Testis (tissue), 2 donors: ENCODE measurements at regions not wholly inside any gene's neighbourhood (a gene's known extent, or its start where the extent isn't known, plus 50 kb on each side); places are given as distances from the start of the nearest gene placed in this dataset.

ENCODE experiments used
- POLR2A ChIP-seq: fragments of 450-650 bp; IDR thresholded peaks from one replicate; pipeline ENCODE4 v1.6.1; 2017; ENCODE audit warnings: antibody characterized with exemption, mild to moderate bottlenecking, moderate library complexity
- TF ChIP-seq, protein P1 (sequence below), 3 experiments: fragments of 450-650 bp in 2 of 3; fragments of 200-600 bp in 1 of 3; sonication (generic) in 1 of 3; IDR thresholded peaks; one replicate each; pipeline ENCODE4 v1.5.1; 2016 to 2019; ENCODE audit warnings: antibody characterized with exemption in 3 of 3, mild to moderate bottlenecking in 2 of 3, moderate library complexity in 1 of 3

DNA sequence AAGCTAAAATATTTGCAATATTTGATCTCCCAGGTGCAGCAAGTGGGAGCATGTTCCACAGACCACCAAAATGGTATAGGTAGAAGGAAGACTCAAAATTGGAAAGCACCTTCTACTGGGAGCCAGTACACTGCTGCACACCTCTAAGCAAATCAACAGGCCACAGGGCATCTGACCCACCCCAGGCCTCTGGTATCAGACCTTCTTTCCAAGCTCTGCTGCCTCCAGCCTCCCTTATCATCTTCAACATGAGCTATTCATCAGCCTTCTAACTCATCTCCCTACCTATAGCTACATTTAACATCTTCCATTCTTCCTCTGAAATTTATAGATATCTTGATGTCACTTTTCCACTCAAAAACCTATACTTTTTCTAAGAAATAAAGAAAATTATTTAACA lies 294.8 kb downstream of the ZEB2 start:
- TF ChIP-seq, protein P1, sequence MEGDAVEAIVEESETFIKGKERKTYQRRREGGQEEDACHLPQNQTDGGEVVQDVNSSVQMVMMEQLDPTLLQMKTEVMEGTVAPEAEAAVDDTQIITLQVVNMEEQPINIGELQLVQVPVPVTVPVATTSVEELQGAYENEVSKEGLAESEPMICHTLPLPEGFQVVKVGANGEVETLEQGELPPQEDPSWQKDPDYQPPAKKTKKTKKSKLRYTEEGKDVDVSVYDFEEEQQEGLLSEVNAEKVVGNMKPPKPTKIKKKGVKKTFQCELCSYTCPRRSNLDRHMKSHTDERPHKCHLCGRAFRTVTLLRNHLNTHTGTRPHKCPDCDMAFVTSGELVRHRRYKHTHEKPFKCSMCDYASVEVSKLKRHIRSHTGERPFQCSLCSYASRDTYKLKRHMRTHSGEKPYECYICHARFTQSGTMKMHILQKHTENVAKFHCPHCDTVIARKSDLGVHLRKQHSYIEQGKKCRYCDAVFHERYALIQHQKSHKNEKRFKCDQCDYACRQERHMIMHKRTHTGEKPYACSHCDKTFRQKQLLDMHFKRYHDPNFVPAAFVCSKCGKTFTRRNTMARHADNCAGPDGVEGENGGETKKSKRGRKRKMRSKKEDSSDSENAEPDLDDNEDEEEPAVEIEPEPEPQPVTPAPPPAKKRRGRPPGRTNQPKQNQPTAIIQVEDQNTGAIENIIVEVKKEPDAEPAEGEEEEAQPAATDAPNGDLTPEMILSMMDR (IDR thresholded peaks at IDR 0.05): no peak
- no peak for TF ChIP-seq POLR2A
